HG03442 (cell line): ENCODE measurements at regions not wholly inside any gene's neighbourhood (a gene's known extent, or its start where the extent isn't known, plus 50 kb on each side); places are given as distances from the start of the nearest gene placed in this dataset.
"Not testable (repeated sequence)": the region's sequence is repeated elsewhere in the genome, so short reads cannot be mapped to it uniquely, and the experiment has no call there.

Experiments
- ATAC-seq: cut with Tn5 transposase; IDR thresholded peaks from one replicate; pipeline ENCODE4 v1.9.1; 2021; ENCODE audit warnings: mild to moderate bottlenecking, moderate library complexity; ENCODE audit not compliant: unreplicated experiment

DNA sequence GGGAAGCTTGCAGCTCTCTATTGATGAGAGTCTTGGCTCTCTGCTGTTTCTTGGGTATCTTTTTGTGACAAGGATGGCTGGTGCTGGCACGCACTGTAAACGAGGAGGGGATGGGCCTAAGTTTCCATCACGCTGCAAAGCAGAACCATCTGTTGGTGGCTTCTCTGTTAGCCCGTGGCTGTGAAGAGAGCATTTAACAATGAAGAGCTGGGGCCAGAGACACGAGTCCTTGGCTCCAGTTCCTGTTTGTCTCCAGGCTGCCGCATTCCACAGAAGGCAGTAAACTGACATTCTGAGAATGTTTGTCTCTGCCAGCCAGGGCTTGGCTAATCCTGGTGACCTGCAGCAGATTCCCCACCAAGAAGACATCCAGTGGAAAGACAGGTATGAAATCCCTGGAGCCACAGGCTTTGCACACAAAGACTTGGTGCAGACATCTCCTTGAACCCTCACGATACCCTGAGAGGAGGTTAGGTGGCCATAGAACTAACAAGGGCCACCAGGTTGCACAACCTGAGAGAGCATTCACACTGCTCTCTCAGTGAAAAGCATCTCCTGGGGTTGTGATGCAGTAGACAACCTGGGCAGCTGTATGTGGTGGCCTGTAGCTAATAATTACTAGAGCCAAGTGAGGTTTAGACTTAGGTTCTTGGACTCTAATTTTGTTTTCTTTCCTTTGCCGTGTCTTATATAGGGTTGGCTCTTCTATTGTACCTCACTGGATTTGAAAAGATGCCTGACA, 130.9 kb downstream of the ASB7 start:
- ATAC-seq = no peak

GRCh38 chr15:100733843-100734185, 131.4 kb downstream of the ASB7 start:
- not testable (repeated sequence) for ATAC-seq

GRCh38 chr15:100734586-100734985, 132.2 kb downstream of the ASB7 start:
- no peak for ATAC-seq

- no peak for ATAC-seq
These were observed 133.0 kb downstream of the ASB7 start for GRCh38 chr15:100735129-100736053.

DNA sequence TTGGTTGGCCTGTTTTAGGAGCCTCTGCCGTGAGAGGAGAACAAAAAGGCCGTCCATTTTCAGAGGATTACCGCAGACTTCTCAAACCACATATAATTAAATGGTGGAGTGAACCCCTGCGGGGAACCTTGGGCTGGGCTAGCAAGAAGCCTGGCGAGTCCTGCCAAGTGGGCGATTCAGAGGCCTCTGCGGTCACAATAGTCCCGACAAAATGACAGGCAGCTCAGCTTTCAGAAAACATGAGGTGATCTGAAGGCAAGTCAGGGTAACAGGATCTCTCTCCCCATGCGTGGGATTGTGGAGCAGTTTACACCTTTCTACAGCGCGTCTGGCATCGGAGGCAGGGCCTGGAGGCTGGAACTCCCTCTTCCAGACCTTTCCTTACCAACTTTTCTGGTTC, 134.8 kb downstream of the ASB7 start:
- no peak for ATAC-seq

- no peak for ATAC-seq
These were observed 136.2 kb downstream of the ASB7 start for GRCh38 chr15:100738614-100739013.

- no peak for ATAC-seq
These were observed 137.7 kb downstream of the ASB7 start for GRCh38 chr15:100740138-100740537.

DNA sequence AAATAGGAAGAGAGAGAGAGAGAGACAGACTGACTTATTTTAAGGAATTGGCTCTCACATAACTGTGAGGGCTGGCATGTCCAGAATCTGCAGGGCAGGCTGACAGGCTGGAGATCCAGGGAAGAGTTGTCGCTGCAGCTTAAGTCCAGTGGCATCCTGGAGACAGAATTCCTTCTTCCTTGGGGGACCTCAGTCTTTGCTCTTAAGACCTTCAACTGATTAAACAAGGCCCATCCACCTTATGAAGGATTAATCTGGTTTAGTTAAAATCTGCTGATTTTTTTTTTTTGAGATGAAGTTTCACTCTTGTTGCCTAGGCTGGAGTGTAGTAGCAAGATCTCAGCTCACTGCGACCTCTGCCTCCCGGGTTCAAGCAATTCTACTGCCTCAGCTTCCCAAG, 128.0 kb upstream of the ALDH1A3 start:
- no peak for ATAC-seq

- no peak for ATAC-seq
These were observed 126.1 kb upstream of the ALDH1A3 start for GRCh38 chr15:100753503-100753902.

DNA sequence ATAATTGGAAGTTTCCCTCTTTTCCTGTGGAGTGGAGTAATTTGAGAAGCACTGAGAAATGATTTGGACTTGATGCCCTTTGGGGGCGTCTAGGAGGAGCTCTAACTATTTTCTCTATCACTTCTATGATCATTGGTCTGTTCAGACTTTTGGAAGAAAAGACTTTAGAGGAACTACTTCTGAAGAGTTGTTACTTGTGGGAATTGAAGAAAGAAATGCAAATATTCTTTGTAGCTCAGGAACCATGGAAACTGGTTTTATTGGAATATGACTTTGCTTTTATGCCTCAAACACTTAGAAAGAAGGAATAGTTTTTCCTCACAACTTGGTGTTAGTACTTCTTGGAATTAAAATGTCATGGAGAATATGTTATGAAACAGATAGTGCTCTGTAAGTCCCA, 122.0 kb upstream of the ALDH1A3 start:
- no peak for ATAC-seq

- no peak for ATAC-seq
These were observed 121.1 kb upstream of the ALDH1A3 start for GRCh38 chr15:100758555-100758954.

GRCh38 chr15:100759106-100759505, 120.5 kb upstream of the ALDH1A3 start:
- no peak for ATAC-seq

- ATAC-seq = no peak
These were observed 119.8 kb upstream of the ALDH1A3 start for GRCh38 chr15:100759698-100760356.

GRCh38 chr15:100760357-100760903, 119.2 kb upstream of the ALDH1A3 start:
- ATAC-seq = no peak

DNA sequence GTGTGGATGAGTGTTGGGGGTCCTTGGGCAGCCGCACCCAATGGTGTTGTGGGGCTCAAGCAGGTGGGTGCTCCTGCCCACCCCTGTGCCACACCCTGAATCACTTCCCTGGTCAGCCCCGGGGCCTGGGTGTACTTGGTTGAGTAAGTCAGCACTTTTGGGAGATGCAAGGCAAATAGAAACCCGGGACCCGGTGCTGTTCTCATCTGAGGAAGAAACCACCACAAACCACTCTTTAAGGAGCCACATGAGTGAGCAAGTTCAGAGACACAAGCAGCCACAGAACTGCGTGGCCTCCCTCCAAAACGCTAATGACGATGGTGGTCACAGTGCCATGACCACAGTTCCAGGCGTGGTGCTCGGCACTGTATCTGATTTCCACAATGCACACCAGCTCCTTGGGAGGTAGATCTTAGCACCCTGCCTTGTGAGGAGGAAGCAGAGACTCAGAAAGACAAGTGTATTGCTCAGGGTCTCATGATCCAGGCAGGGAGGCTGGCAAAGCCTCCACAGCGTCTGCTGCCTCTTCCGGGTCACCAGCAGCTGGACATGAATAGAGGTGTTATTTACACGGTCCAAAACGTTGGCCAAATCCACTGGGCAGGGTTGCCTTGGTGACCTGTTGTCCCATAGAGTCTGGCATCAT, 118.2 kb upstream of the ALDH1A3 start:
- ATAC-seq = no peak

GRCh38 chr15:100762289-100762688, 117.3 kb upstream of the ALDH1A3 start:
- ATAC-seq = no peak

GRCh38 chr15:100762913-100763834, 116.5 kb upstream of the ALDH1A3 start:
- no peak for ATAC-seq

GRCh38 chr15:100763835-100764750, 115.5 kb upstream of the ALDH1A3 start:
- no peak for ATAC-seq
